OCI-LY1 (cell line): ENCODE measurements at regions not wholly inside any gene's neighbourhood (a gene's known extent, or its start where the extent isn't known, plus 50 kb on each side); places are given as distances from the start of the nearest gene placed in this dataset.

Source experiments
- CTCF ChIP-seq: fragments of 200-600 bp; sonication (generic), shearing (Covaris generic); IDR thresholded peaks from 2 replicates; pipeline ENCODE4 v1.5.1; 2017; ENCODE audit warnings: mild to moderate bottlenecking, antibody characterized with exemption, low read length, moderate library complexity, mixed read lengths
- EZH2 ChIP-seq: fragments of 200-600 bp; sonication (generic), shearing (Covaris generic); IDR thresholded peaks from 2 replicates; pipeline ENCODE4 v1.8.0; 2017; ENCODE audit warnings: borderline replicate concordance, mixed run types, mild to moderate bottlenecking, antibody characterized with exemption, low read length, moderate library complexity, mixed read lengths

- TF ChIP-seq CTCF, result no peak
- TF ChIP-seq EZH2, result no peak
Measured at GRCh38 chr4:107473126-107473525, 246.9 kb downstream of the PAPSS1 start.
